Prostate gland (tissue), 2 donors: ENCODE measurements at regions not wholly inside any gene's neighbourhood (a gene's known extent, or its start where the extent isn't known, plus 50 kb on each side); places are given as distances from the start of the nearest gene placed in this dataset.

ENCODE experiments used
- DNase-seq: peaks from one replicate; pipeline ENCODE4 v3.0.0-alpha.2; 2019; ENCODE audit warnings: low spot score
- H3K27ac ChIP-seq, 2 donors: fragments of 200-600 bp; sonication (generic); 2 replicates each; pipeline ENCODE4 v1.5.1; 2017 to 2019
- H3K27me3 ChIP-seq: fragments of 200-600 bp; sonication (generic); replicated peaks from 2 replicates; pipeline ENCODE4 v1.5.1; 2019; ENCODE audit not compliant: insufficient read depth
- H3K36me3 ChIP-seq, 2 donors: fragments of 200-600 bp; sonication (generic); 1 replicate in 1 of 2; 2 replicates in 1 of 2; pipeline versions ENCODE4 v1.5.1 to v1.8.1; 2017 to 2019
- H3K4me1 ChIP-seq: fragments of 200-600 bp; sonication (generic); replicated peaks from 2 replicates; pipeline ENCODE4 v1.5.1; 2019
- H3K4me3 ChIP-seq, 2 donors: fragments of 200-600 bp; sonication (generic); 2 replicates each; pipeline ENCODE4 v1.5.1; 2017 to 2019
- H3K9me3 ChIP-seq: fragments of 200-600 bp; sonication (generic); 2 replicates; pipeline ENCODE4 v1.5.1; 2017
- POLR2A ChIP-seq: fragments of 450-650 bp; IDR thresholded peaks from one replicate; pipeline ENCODE4 v1.6.1; 2016; ENCODE audit warnings: antibody characterized with exemption, mild to moderate bottlenecking
- POLR2AphosphoS5 ChIP-seq: sonication (generic); formaldehyde crosslinking; IDR thresholded peaks from one replicate; pipeline ENCODE4 v1.6.1; 2017; ENCODE audit warnings: antibody characterized with exemption
- WGBS: methylation state at CpG from one replicate; pipeline ENCODE4 v1.1.5; 2018; 5-methylcytosine and 5-hydroxymethylcytosine counted together
- intact Hi-C: fragments of 100-400 bp; cut with DNase I; formaldehyde crosslinking; loops from one replicate; pipeline ENCODE4 v1.14.2; 2022
- TF ChIP-seq, protein P1 (sequence below), 4 experiments: fragments of 200-600 bp in 2 of 4; fragments of 450-650 bp in 2 of 4; sonication (generic) in 2 of 4; IDR thresholded peaks; 1 replicate in 3 of 4; 2 replicates in 1 of 4; pipeline ENCODE4 v1.5.1; 2016 to 2019; ENCODE audit warnings: antibody characterized with exemption in 4 of 4, mild to moderate bottlenecking in 2 of 4, moderate library complexity in 2 of 4

DNA sequence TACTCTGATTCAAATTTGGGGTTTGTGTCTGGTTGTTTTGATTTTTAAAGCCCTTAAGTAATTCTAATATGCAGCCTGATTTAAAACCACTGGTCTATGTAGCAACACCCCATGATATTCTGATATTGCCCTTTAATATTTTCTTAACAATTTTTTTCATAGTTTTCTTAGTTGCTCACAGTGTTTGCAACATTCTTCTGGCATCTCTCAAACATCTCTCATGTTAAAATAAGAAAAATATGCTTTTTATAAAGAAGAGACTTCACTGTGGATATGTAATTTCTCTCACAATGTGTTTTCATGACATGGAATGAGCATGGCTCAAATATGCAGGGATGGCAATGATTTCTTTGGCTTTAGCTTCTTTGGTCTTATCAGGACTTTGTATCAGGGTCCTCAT is 183.7 kb downstream of the TAF11L14 start:
- Histone ChIP-seq H3K4me3 (no peak overlapping the region), H3K9me3 (no peaks in the 10 kb centered on the region), H3K4me1 (no peaks in the 10 kb centered on the region), H3K36me3 (no peaks in the 10 kb centered on the region), H3K27me3 (no peaks in the 10 kb centered on the region), H3K27ac (no peak overlapping the region)
- no peak for DNase-seq
- intact Hi-C loops = no loop called here
- TF ChIP-seq POLR2AphosphoS5 (no peak), POLR2A (no peak)
- TF ChIP-seq, protein P1, sequence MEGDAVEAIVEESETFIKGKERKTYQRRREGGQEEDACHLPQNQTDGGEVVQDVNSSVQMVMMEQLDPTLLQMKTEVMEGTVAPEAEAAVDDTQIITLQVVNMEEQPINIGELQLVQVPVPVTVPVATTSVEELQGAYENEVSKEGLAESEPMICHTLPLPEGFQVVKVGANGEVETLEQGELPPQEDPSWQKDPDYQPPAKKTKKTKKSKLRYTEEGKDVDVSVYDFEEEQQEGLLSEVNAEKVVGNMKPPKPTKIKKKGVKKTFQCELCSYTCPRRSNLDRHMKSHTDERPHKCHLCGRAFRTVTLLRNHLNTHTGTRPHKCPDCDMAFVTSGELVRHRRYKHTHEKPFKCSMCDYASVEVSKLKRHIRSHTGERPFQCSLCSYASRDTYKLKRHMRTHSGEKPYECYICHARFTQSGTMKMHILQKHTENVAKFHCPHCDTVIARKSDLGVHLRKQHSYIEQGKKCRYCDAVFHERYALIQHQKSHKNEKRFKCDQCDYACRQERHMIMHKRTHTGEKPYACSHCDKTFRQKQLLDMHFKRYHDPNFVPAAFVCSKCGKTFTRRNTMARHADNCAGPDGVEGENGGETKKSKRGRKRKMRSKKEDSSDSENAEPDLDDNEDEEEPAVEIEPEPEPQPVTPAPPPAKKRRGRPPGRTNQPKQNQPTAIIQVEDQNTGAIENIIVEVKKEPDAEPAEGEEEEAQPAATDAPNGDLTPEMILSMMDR (IDR thresholded peaks at IDR 0.05) = no peak

DNA sequence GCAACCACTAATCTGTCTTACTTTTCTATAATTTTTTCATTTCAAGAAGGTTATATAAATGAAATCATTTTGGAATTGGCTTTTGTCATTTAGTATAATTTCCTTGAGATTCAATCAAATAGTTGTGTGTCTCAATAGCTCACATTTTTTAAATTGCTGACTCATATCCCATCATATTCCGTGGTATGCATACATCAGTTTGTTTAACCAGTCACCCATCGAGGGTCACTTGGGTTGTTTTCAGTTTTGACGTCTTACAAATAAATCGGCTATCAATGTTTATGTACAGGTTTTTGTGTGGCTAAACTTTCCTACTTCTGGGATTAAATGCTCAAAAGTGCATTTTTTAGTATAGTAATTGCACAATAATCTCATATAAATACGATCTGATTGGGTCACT is 185.5 kb downstream of the TAF11L14 start:
- Histone ChIP-seq H3K36me3 (no peaks in the 10 kb centered on the region), H3K9me3 (no peaks in the 10 kb centered on the region), H3K27me3 (no peaks in the 10 kb centered on the region), H3K4me3 (no peak overlapping the region), H3K4me1 (no peaks in the 10 kb centered on the region), H3K27ac (no peak overlapping the region)
- intact Hi-C loops = no loop called here
- no peak for DNase-seq
- TF ChIP-seq POLR2AphosphoS5 = no peak
- TF ChIP-seq POLR2A = no peak
- TF ChIP-seq, protein P1 (IDR thresholded peaks at IDR 0.05) = no peak
- 85% methylated on average over 5 of the region's 5 CpGs for WGBS

GRCh38 chr5:17828681-17829080 is 194.4 kb downstream of the TAF11L14 start:
- no peak overlapping the region for H3K27ac ChIP-seq
- no peaks in the 10 kb centered on the region for H3K4me1 ChIP-seq
- 62% methylated on average over 2 of the region's 2 CpGs for WGBS
- H3K36me3 ChIP-seq = no peaks in the 10 kb centered on the region
- intact Hi-C loops = no loop called here
- H3K9me3 ChIP-seq = no peaks in the 10 kb centered on the region
- H3K27me3 ChIP-seq = no peaks in the 10 kb centered on the region
- TF ChIP-seq POLR2AphosphoS5 (no peak), POLR2A (no peak)
- TF ChIP-seq, protein P1 (IDR thresholded peaks at IDR 0.05) = no peak
- no peak for DNase-seq
- no peak overlapping the region for H3K4me3 ChIP-seq

DNA sequence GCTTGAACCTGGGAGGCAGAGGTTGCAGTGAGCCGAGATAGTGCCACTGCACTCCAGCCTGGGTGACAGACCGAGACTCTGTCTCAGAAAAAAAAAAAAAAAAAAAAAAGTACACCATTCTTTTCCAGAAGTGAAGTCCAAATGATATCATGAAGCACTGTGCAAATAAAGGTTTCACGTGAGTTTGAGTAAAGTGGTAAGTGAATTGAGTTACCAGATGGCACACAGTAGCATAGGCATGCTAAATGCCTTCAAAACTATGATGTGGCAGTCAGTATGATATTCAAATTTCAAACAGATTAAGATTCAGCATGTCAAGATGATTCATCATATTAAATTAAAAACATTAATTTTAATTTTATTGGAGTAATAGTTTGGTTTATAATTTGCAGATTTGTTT is 195.2 kb downstream of the TAF11L14 start:
- no peaks in the 10 kb centered on the region for H3K9me3 ChIP-seq
- no peak overlapping the region for H3K27ac ChIP-seq
- H3K4me1 ChIP-seq = no peaks in the 10 kb centered on the region
- H3K27me3 ChIP-seq = no peaks in the 10 kb centered on the region
- intact Hi-C loops = no loop called here
- no peak for DNase-seq
- 67% methylated on average over 3 of the region's 3 CpGs for WGBS
- no peak overlapping the region for H3K4me3 ChIP-seq
- H3K36me3 ChIP-seq = no peaks in the 10 kb centered on the region
- TF ChIP-seq POLR2A (no peak), POLR2AphosphoS5 (no peak)
- TF ChIP-seq, protein P1 (IDR thresholded peaks at IDR 0.05) = no peak

DNA sequence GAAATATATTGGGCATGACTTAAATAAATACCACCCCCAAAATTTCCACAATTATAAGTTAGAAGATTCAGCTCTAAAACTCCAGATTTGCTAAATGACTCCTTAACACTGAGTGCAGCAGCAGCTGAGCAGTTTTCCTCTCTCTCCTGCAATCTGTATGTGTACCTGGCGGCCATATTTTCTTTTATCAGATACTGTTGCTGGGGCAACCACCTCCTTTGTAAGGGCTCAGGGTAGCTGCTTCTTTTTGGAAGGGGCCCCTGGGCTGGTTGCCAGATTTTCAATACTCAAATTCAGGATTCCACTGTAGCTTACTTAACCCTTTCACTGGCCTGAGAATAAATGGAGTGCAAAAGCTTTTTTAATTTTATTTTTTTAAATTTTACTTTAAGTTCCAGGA is 197.0 kb downstream of the TAF11L14 start:
- Histone ChIP-seq H3K27me3 (no peaks in the 10 kb centered on the region), H3K36me3 (no peaks in the 10 kb centered on the region), H3K27ac (no peak overlapping the region), H3K4me3 (no peak overlapping the region), H3K9me3 (no peaks in the 10 kb centered on the region), H3K4me1 (no peaks in the 10 kb centered on the region)
- TF ChIP-seq POLR2AphosphoS5 (no peak), POLR2A (no peak)
- TF ChIP-seq, protein P1 (IDR thresholded peaks at IDR 0.05) = no peak
- WGBS = 50% methylated on average over 1 of the region's 1 CpG
- no peak for DNase-seq
- intact Hi-C loops = no loop called here
